IPS-18c (cell line): ENCODE measurements at regions not wholly inside any gene's neighbourhood (a gene's known extent, or its start where the extent isn't known, plus 50 kb on each side); places are given as distances from the start of the nearest gene placed in this dataset.
"Not testable (repeated sequence)": the region's sequence is repeated elsewhere in the genome, so short reads cannot be mapped to it uniquely, and the experiment has no call there.

ENCODE experiments used
- H3K4me3 ChIP-seq: 2 replicates; pipeline ENCODE4 v1.7.0; 2013; ENCODE audit warnings: low read depth, mild to moderate bottlenecking, low read length, moderate library complexity; ENCODE audit not compliant: insufficient read depth
- H3K9me3 ChIP-seq: one replicate; pipeline ENCODE4 v1.6.1; 2013; ENCODE audit warnings: mild to moderate bottlenecking, low read length, moderate library complexity; ENCODE audit not compliant: control insufficient read depth, insufficient read depth

- Histone ChIP-seq H3K4me3 (no peak overlapping the region), H3K9me3 (no peaks in the 10 kb centered on the region)
Measured at GRCh38 chr13:53382008-53382407, 353.4 kb downstream of the OLFM4 start.

GRCh38 chr13:53398051-53398450, 369.4 kb downstream of the OLFM4 start:
- H3K4me3 ChIP-seq = no peak overlapping the region
- H3K9me3 ChIP-seq = no peaks in the 10 kb centered on the region

GRCh38 chr13:53405616-53406015, 377.0 kb downstream of the OLFM4 start:
- Histone ChIP-seq H3K9me3 (no peaks in the 10 kb centered on the region), H3K4me3 (no peak overlapping the region)

- Histone ChIP-seq H3K9me3 (no peaks in the 10 kb centered on the region), H3K4me3 (no peak overlapping the region)
Measured at GRCh38 chr13:53408306-53408705, 379.7 kb downstream of the OLFM4 start.

DNA sequence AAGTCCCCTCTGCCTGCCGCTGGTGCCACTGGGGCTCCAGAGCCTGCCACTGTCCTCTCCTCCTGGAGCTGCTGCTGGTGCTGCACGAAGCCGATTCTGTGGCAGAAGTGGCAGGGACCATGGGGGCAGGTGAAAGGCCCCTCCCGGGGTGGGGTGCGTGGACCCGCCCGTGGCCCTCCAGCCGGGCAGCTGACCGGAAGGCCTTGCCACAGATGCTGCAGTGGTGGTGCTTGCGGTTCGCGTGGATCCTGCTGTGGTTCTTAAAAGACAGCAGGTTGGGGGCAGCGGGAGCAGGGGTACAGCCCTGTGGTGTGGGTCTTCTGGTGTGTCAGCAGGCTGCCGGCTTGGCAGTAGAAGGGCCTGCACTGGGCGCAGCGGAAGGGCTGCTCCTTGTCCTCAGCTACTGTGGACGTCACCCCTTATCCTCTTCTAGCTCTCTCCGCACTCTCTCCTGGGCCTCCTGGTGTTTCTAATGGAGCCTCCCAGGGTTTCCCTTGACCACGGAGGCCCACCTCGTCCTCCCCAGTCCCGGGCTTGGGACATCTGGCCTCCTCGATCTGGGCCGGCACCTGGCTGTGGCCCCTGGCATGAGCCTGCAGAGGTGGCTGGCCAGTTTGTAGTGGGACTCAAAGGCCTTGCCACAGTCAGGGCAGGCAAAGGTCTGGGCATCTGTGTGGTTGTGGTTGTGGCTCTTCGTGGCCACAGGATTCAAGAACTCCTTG, 380.4 kb downstream of the OLFM4 start:
- no peak overlapping the region for H3K4me3 ChIP-seq
- H3K9me3 ChIP-seq = no peaks in the 10 kb centered on the region

DNA sequence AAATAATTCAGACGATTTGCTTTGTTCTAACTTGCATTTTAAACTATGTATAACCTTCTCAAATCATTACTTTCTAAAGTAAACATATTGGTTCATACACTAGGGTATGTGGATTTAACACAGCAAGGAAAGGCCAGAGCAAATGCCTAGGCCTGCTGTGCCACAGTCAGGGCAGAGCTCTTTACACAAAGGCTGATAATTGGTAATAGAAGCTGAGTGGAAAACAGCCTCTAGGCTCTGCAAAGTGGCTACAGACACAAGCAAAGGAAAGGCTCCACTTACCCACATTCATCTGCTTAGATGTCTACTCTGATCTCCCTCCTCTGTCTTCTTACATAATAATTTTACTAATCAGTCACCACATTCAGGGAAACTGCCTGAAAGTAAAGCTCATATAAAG, 382.9 kb downstream of the OLFM4 start:
- Histone ChIP-seq H3K9me3 (no peaks in the 10 kb centered on the region), H3K4me3 (no peak overlapping the region)

GRCh38 chr13:53415135-53415534, 386.5 kb downstream of the OLFM4 start:
- Histone ChIP-seq H3K9me3 (no peaks in the 10 kb centered on the region), H3K4me3 (no peak overlapping the region)

- Histone ChIP-seq H3K4me3 (no peak overlapping the region), H3K9me3 (no peaks in the 10 kb centered on the region)
Measured at GRCh38 chr13:53417601-53418000, 389.0 kb downstream of the OLFM4 start.

DNA sequence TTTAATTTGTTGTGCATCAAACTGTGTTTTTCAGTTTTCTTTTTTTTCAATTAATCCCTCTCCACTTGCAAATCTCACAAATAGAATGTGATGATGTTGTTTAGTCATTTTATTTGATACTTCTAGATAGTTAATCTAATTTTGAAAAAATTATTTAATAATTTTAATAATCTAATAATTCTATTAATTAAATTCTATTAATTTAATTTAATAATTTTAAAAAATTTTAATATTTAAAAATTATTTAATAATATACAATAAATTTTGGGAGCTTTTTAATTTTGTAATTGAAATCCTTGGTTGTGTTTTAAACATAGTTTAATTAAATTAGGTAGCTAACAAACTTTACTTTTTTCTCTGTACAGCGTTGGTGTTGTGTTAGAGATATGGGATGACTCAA, 393.8 kb downstream of the OLFM4 start:
- H3K4me3 ChIP-seq = no peak overlapping the region
- no peaks in the 10 kb centered on the region for H3K9me3 ChIP-seq

DNA sequence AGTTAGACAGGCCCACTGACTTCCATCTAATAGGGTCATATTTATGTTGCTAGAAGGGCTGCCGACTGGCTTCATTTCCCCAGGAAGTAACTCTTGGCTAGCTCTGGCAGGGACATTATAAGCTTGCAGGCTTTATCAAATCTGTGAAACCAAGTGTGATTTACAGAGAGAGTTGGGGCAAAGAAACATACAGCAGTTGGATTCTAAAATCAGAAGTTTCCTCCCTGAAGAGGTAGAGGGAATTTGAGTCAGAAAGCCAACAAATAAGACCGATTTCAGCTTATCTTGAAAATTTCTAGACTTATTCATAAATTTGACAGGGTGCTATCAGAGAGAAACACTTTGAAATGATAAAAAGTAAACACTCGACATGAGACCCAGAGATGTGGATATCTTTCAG, 407.8 kb downstream of the OLFM4 start:
- Histone ChIP-seq H3K9me3 (no peaks in the 10 kb centered on the region), H3K4me3 (no peak overlapping the region)

DNA sequence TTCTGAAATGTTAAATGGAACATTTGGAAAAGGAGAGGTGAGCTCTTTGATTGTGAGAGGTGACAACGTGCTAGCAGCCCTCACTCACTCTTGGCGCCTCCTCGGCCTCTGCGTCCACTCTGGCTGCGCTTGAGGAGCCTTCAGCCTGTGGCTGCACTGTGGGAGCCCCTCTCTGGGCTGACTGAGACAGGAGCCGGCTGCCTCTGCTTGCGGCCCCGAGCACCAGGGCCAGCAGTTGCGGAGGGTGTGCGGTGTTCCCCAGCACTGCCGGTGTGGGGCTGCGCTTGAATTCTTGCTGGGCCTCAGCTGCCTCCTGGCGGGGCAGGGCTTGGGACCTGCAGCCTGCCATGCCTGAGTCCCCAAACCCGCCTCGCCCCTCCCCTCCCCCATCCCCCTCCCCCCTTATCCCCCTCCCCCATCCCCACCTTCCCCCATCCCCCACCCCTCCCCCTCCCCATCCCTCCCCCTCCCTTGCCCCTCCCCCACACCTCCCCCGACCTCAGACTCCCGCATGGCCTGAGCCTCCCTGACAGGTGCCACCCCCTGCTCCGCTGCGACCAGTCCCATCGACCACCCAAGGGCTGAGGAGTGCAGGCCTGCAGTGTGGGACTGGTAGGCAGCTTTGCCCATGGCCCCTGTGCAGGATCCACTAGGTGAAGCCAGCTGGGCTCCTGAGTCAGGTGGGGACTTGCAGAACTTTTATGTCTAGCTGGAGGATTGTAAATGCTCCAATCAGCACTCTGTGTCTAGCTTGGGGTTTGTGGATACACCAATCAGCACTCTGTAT, 411.0 kb downstream of the OLFM4 start:
- H3K4me3 ChIP-seq = no peak overlapping the region
- H3K9me3 ChIP-seq = no peaks in the 10 kb centered on the region

- H3K4me3 ChIP-seq = no peak overlapping the region
- H3K9me3 ChIP-seq = no peaks in the 10 kb centered on the region
Measured at GRCh38 chr13:53442979-53443378, 414.4 kb downstream of the OLFM4 start.

- no peaks in the 10 kb centered on the region for H3K9me3 ChIP-seq
- H3K4me3 ChIP-seq = no peak overlapping the region
Measured at GRCh38 chr13:53445686-53446085, 417.1 kb downstream of the OLFM4 start.

DNA sequence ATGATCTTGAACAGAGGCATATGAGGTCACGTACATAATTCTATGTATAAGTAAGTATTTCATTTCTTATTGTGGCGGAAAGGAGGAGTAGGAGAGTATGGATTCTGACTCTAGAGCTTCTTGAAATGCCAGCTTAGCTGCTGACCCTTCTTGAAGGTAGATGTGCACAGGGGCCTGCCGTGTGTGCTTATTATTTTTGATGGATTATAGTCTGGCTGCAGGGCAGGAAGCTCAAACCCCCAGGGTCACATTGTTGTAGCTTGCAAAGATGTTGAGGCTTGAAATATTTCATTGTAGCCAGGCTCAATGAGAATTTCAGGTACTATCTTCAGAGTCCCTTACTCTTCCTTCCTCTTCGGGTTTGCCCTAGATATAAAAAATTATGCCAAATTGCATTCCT, 418.8 kb downstream of the OLFM4 start:
- H3K9me3 ChIP-seq = no peaks in the 10 kb centered on the region
- H3K4me3 ChIP-seq = no peak overlapping the region

GRCh38 chr13:53447863-53448262, 419.2 kb downstream of the OLFM4 start:
- Histone ChIP-seq H3K4me3 (no peak overlapping the region), H3K9me3 (no peaks in the 10 kb centered on the region)

DNA sequence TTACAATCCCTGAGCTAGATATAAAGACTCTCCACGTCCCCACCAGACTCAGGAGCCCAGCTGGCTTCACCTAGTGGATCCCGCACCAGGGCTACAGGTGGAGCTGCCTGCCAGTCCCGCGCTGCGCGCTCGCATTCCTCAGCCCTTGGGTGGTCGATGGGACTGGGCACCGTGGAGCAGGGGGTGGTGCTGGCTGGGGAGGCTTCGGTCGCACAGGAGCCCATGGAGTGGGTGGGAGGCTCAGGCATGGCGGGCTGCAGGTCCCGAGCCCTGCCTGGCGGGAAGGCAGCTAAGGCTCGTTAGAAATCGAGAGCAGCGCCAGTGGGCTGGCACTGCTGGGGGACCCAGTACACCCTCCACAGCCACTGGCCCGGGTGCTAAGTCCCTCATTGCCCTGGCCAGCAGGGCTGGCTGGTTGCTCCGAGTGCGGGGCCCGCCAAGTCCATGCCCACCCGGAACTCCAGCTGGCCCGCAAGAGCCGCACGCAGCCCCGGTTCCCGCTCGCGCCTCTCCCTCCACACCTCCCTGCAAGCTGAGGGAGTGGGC, 423.7 kb downstream of the OLFM4 start:
- H3K4me3 ChIP-seq, H3K9me3 ChIP-seq: not testable (repeated sequence)

DNA sequence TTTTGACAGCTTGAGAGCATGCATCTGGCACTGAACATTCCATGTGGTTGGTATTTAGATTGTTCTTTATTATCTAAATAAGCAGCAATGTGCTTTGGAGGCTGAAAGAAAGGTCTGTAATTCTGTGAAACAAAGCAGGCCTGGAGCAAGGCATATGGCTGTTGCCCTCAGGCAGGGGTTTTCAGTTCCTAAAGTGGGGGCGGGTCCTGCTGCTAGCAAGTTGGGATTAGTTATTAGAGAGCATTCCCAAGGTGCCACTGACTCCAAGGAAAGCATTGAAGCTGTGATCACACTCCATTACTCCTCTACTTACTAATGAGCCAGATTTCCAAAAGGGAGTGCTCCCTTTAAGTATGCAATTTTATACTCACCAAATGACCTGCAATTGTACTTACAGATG, 432.2 kb downstream of the OLFM4 start:
- no peak overlapping the region for H3K4me3 ChIP-seq
- no peaks in the 10 kb centered on the region for H3K9me3 ChIP-seq

- Histone ChIP-seq H3K4me3 (no peak overlapping the region), H3K9me3 (no peaks in the 10 kb centered on the region)
Measured at GRCh38 chr13:53463106-53463505, 434.5 kb downstream of the OLFM4 start.
